K562 (cell line): ENCODE measurements at regions not wholly inside any gene's neighbourhood (a gene's known extent, or its start where the extent isn't known, plus 50 kb on each side); places are given as distances from the start of the nearest gene placed in this dataset.

Experiments
- ATAC-seq: fragments of 200-7000 bp; cut with Tn5 transposase; 3 replicates; pipeline ENCODE4 v1.9.1; 2020; ENCODE audit warnings: moderate library complexity
- BruUV-seq: library from RNA; stranded (reverse); fragments of 400-500 nt; replicated peaks from 2 replicates; lab custom pipeline; 2021; lab: Mats Ljungman, UMichigan
- CTCF ChIA-PET: fragments of 300-600 bp; formaldehyde crosslinking; extraction: SDS; loops from one replicate; lab custom pipeline; 2021; ENCODE audit warnings: low intra/inter-chr PET ratio; lab: Yijun Ruan, JAX
- POLR2A ChIA-PET: fragments of 300-600, 350-650 bp; sonication (Branson Sonifier 250); formaldehyde crosslinking; extraction: SDS; loops from one replicate; lab custom pipeline; 2021; ENCODE audit warnings: antibody characterized with exemption, inconsistent platforms; lab: Yijun Ruan, JAX
- DNase-seq, 4 experiments: peaks; one replicate each; pipeline versions ENCODE4 v3.0.0 to v3.0.0-alpha.2; 2011 to 2018; ENCODE audit warnings: low spot score in 3 of 4, mixed read lengths in 3 of 4; ENCODE audit errors: extremely low read depth in 1 of 4
- FAIRE-seq: peaks from 2 replicates; lab custom pipeline; 2011; peaks lifted over from hg19 to GRCh38; lab: Jason Lieb, UNC
- H2AFZ ChIP-seq: 2 replicates; pipeline ENCODE4 v1.6.0; 2011; ENCODE audit warnings: low read depth, low read length, control low read depth, inconsistent platforms
- H3K27ac ChIP-seq: fragments of 200-600 bp; 3 replicates; pipeline ENCODE4 v1.8.0; 2011; ENCODE audit warnings: low read depth, mild to moderate bottlenecking, control low read depth, inconsistent platforms, low read length, moderate library complexity, mixed read lengths; ENCODE audit errors: extremely low read depth
- H3K27me3 ChIP-seq, 2 experiments: fragments of 300-600 bp in 1 of 2; 2 replicates in 1 of 2; 3 replicates in 1 of 2; pipeline versions ENCODE4 v1.6.0 to v1.8.0; 2011; ENCODE audit warnings: inconsistent platforms in 2 of 2, low read length in 2 of 2, mild to moderate bottlenecking in 1 of 2, mixed read lengths in 1 of 2, moderate library complexity in 1 of 2; ENCODE audit not compliant: control insufficient read depth in 2 of 2, insufficient read depth in 2 of 2
- H3K36me3 ChIP-seq: fragments of 300-600 bp; 3 replicates; pipeline ENCODE4 v1.8.0; 2011; ENCODE audit warnings: mild to moderate bottlenecking, low read length, inconsistent platforms; ENCODE audit not compliant: control insufficient read depth, insufficient read depth
- H3K4me1 ChIP-seq, 2 experiments: fragments of 200-600 bp in 1 of 2; replicated peaks in 1 of 2; 2 replicates in 1 of 2; 3 replicates in 1 of 2; pipeline versions ENCODE4 v1.5.1 to v1.8.0; 2011; ENCODE audit warnings: inconsistent platforms in 2 of 2, low read length in 2 of 2, mild to moderate bottlenecking in 1 of 2, mixed read lengths in 1 of 2, moderate library complexity in 1 of 2; ENCODE audit not compliant: control insufficient read depth in 2 of 2, insufficient read depth in 2 of 2
- H3K4me2 ChIP-seq: 2 replicates; pipeline ENCODE4 v1.6.1; 2011; ENCODE audit warnings: low read length, control low read depth, inconsistent platforms, mixed read lengths; ENCODE audit not compliant: insufficient read depth
- H3K4me3 ChIP-seq: fragments of 200-600 bp; sonication (generic), shearing (Covaris generic); 2 replicates; pipeline ENCODE4 v1.5.1; 2016; ENCODE audit warnings: control low read depth, inconsistent platforms
- H3K79me2 ChIP-seq: fragments of 200-600 bp; 3 replicates; pipeline ENCODE4 v1.8.0; 2011; ENCODE audit warnings: low read length, inconsistent platforms; ENCODE audit not compliant: control insufficient read depth, insufficient read depth
- H3K9ac ChIP-seq, 2 experiments: 2 replicates each; pipeline versions ENCODE4 v1.6.0 to v1.6.1; 2011; ENCODE audit warnings: low read depth in 2 of 2, low read length in 2 of 2, control low read depth in 1 of 2, inconsistent platforms in 1 of 2, mild to moderate bottlenecking in 1 of 2, mixed read lengths in 1 of 2; ENCODE audit not compliant: insufficient read depth in 1 of 2
- H3K9me1 ChIP-seq: one replicate; pipeline ENCODE4 v1.6.0; 2011; ENCODE audit warnings: inconsistent platforms, mild to moderate bottlenecking, low read length, moderate library complexity; ENCODE audit not compliant: control insufficient read depth, insufficient read depth
- H3K9me3 ChIP-seq: replicated peaks from 2 replicates; pipeline ENCODE4 v1.5.1; 2011; ENCODE audit warnings: low read depth, low read length, inconsistent platforms; ENCODE audit not compliant: control insufficient read depth, insufficient read depth
- H4K20me1 ChIP-seq: replicated peaks from 2 replicates; pipeline ENCODE4 v1.6.1; 2011; ENCODE audit warnings: low read length, inconsistent platforms, mixed read lengths; ENCODE audit not compliant: control insufficient read depth, insufficient read depth
- ADNP ChIP-seq: fragments of 200-800 bp; sonication (Bioruptor generic); IDR thresholded peaks from 2 replicates; pipeline ENCODE4 v1.6.1; 2016; ENCODE audit warnings: missing genetic modification characterization, missing compliant biosample characterization
- BRD9 ChIP-seq: fragments of 450-650 bp; IDR thresholded peaks from 2 replicates; pipeline ENCODE4 v1.6.1; 2018; ENCODE audit warnings: low read depth; ENCODE audit not compliant: partially characterized antibody
- ETS2 ChIP-seq: IDR thresholded peaks from 2 replicates; pipeline ENCODE4 v1.6.1; 2016; ENCODE audit warnings: borderline replicate concordance, missing genetic modification characterization, mild to moderate bottlenecking, moderate library complexity, missing compliant biosample characterization; ENCODE audit not compliant: poor library complexity, severe bottlenecking
- GTF2A2 ChIP-seq: IDR thresholded peaks from 2 replicates; pipeline ENCODE4 v1.6.1; 2016; ENCODE audit warnings: mild to moderate bottlenecking, missing genetic modification characterization, missing compliant biosample characterization
- KAT7 ChIP-seq: sonication (generic); formaldehyde crosslinking; IDR thresholded peaks from 2 replicates; pipeline ENCODE4 v1.8.0; 2022; ENCODE audit warnings: missing genetic modification reagents, mild to moderate bottlenecking, borderline replicate concordance
- MIER1 ChIP-seq: fragments of 450-650 bp; IDR thresholded peaks from 2 replicates; pipeline ENCODE4 v1.6.1; 2016; ENCODE audit warnings: antibody characterized with exemption, mild to moderate bottlenecking, low read depth
- NCOA2 ChIP-seq, 2 experiments: fragments of 450-650 bp; IDR thresholded peaks; 2 replicates each; pipeline ENCODE4 v1.6.1; 2018; ENCODE audit warnings: mild to moderate bottlenecking in 2 of 2, moderate library complexity in 1 of 2; ENCODE audit not compliant: partially characterized antibody in 2 of 2
- PTBP1 ChIP-seq: fragments of 200-400 bp; formaldehyde crosslinking; IDR thresholded peaks from 2 replicates; pipeline ENCODE4 v1.6.1; 2017; ENCODE audit warnings: low read depth, low read length
- RBM17 ChIP-seq: fragments of 200-400 bp; formaldehyde crosslinking; IDR thresholded peaks from 2 replicates; pipeline ENCODE4 v1.6.1; 2017; ENCODE audit warnings: low read depth, mild to moderate bottlenecking, low read length, borderline replicate concordance
- TBP ChIP-seq: optimal IDR thresholded peaks from 2 replicates; pipeline ENCODE3; 2011; ENCODE audit warnings: low read depth, low read length, improper control_type of control experiment
- ZFP30 ChIP-seq: fragments of 250-450 bp; sonication (Bioruptor Pico); IDR thresholded peaks from 2 replicates; pipeline ENCODE4 v1.8.0; 2022; ENCODE audit warnings: moderate library complexity, mild to moderate bottlenecking, inconsistent platforms, borderline replicate concordance
- ZFP36 ChIP-seq: fragments of 150-350 bp; IDR thresholded peaks from 2 replicates; pipeline ENCODE4 v1.6.1; 2018; ENCODE audit warnings: low read length, low read depth; ENCODE audit not compliant: partially characterized antibody
- ZNF175 ChIP-seq: fragments of 200-800 bp; sonication (Bioruptor generic); IDR thresholded peaks from 2 replicates; pipeline ENCODE4 v1.6.1; 2016; ENCODE audit warnings: low read depth, mild to moderate bottlenecking, missing genetic modification characterization, missing compliant biosample characterization
- ZNF766 ChIP-seq: fragments of 200-800 bp; sonication (Bioruptor generic); conservative IDR thresholded peaks from 2 replicates; pipeline ENCODE4 v1.6.1; 2016; ENCODE audit warnings: missing genetic modification characterization, missing compliant biosample characterization
- WGBS: fragments of 100-300 bp; shearing (Covaris generic); methylation state at CpG from one replicate; pipeline ENCODE4 v1.1.6; 2016; ENCODE audit warnings: low coverage, mixed read lengths; ENCODE audit not compliant: insufficient coverage; ENCODE audit errors: missing lambda C conversion rate; 5-methylcytosine and 5-hydroxymethylcytosine counted together
- in situ Hi-C: fragments of 300-500 bp; cut with MboI; formaldehyde crosslinking; loops from 4 replicates; pipeline ENCODE4 v1.15.0; 2018; ENCODE audit warnings: inconsistent platforms, mixed read lengths
- intact Hi-C: fragments of 100-400 bp; cut with micrococcal nuclease; formaldehyde crosslinking; loops from 2 replicates; pipeline ENCODE4 v1.14.2; 2022
- TF ChIP-seq, protein P1 (sequence below): fragments of 450-650 bp; IDR thresholded peaks from 2 replicates; pipeline ENCODE4 v1.6.1; 2014; ENCODE audit warnings: low read depth, mild to moderate bottlenecking, moderate library complexity, borderline replicate concordance

DNA sequence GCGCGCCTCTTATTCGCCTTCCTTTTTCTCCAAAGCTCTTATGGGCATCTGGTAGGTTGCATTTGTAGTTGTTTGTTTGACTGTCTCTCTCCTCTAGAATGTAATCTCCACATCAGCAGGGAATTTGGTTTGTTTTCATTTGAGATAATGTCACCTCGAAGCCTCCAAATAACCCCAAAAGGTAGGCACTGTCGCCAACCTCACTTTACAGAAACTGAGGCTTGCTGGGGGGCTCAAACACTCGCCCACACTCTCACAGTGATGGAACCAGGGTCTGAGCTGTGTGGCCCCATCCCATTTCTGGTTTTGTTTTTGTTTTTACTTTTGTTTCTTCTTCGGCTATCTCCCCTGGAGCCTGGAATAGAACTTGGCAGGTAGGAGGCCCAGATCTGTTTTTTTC lies 172.2 kb upstream of the MYCN start:
- TF ChIP-seq TBP, result no peak
- TF ChIP-seq, protein P1, sequence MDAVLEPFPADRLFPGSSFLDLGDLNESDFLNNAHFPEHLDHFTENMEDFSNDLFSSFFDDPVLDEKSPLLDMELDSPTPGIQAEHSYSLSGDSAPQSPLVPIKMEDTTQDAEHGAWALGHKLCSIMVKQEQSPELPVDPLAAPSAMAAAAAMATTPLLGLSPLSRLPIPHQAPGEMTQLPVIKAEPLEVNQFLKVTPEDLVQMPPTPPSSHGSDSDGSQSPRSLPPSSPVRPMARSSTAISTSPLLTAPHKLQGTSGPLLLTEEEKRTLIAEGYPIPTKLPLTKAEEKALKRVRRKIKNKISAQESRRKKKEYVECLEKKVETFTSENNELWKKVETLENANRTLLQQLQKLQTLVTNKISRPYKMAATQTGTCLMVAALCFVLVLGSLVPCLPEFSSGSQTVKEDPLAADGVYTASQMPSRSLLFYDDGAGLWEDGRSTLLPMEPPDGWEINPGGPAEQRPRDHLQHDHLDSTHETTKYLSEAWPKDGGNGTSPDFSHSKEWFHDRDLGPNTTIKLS, result no peak
- TF ChIP-seq BRD9, result no peak
- TF ChIP-seq GTF2A2 (tag), result no peak
- no peak for TF ChIP-seq ETS2 (tag)
- no peak for TF ChIP-seq ZFP30 (CRISPR knock-in tag)
- no peak for TF ChIP-seq ZFP36
- no peak for TF ChIP-seq ADNP (tag)
- no peak for TF ChIP-seq NCOA2 (IDR thresholded peaks at IDR 0.05; ENCODE audit: partially characterized antibody in 2 of 2)
- no peak for TF ChIP-seq ZNF766
- TF ChIP-seq KAT7 (CRISPR knock-in tag), result no peak
- TF ChIP-seq MIER1, result no peak
- TF ChIP-seq RBM17, result no peak
- TF ChIP-seq PTBP1, result no peak
- TF ChIP-seq ZNF175 (CRISPR knock-in tag), result no peak
- in situ Hi-C loops (no loop called here), intact Hi-C loops (no loop called here)
- no peak overlapping the region for H3K27ac ChIP-seq
- H4K20me1 ChIP-seq, result peaks cover 4% of the 10 kb centered on the region; the same call in 1 of the 2 replicates
- H3K79me2 ChIP-seq, result no peaks in the 10 kb centered on the region
- ATAC-seq, result no peak
- no TSS peak for BruUV-seq
- H3K36me3 ChIP-seq, result no peaks in the 10 kb centered on the region
- H3K4me1 ChIP-seq, result peaks cover 0 to 2% of the 10 kb centered on the region in 2 experiments; a peak in 2 of 5 replicates
- ChIA-PET CTCF (no interaction called here), POLR2A (no interaction called here)
- H3K27me3 ChIP-seq, result peaks cover 17 to 78% of the 10 kb centered on the region in 2 experiments; a peak in 4 of 5 replicates
- no peak overlapping the region for H3K4me3 ChIP-seq
- H3K4me2 ChIP-seq, result no peak overlapping the region
- no peak overlapping the region for H3K9ac ChIP-seq
- no peaks in the 10 kb centered on the region for H3K9me1 ChIP-seq
- no peak for DNase-seq
- H3K9me3 ChIP-seq, result no peaks in the 10 kb centered on the region
- 0% methylated on average over 7 of the region's 7 CpGs for WGBS
- FAIRE-seq, result no peak
- no peak overlapping the region for H2AFZ ChIP-seq
